Right lobe of liver (tissue), 4 donors: ENCODE measurements at regions not wholly inside any gene's neighbourhood (a gene's known extent, or its start where the extent isn't known, plus 50 kb on each side); places are given as distances from the start of the nearest gene placed in this dataset.

Experiments
- CTCF ChIP-seq, 4 donors: fragments of 200-600 bp in 3 of 4; fragments of 450-650 bp in 1 of 4; IDR thresholded peaks; one replicate each; pipeline versions ENCODE4 v1.5.1 to v1.8.0; 2016 to 2022; ENCODE audit warnings: antibody characterized with exemption in 4 of 4, mild to moderate bottlenecking in 2 of 4
- POLR2A ChIP-seq: fragments of 450-650 bp; IDR thresholded peaks from one replicate; pipeline ENCODE4 v1.6.1; 2017; ENCODE audit warnings: antibody characterized with exemption, mild to moderate bottlenecking
- donor health status: DM: no; HTN: no; CAD: no.
- donor health status: DM: no; HTN: no; CAD: no.
- donor health status: DM: no; HTN: yes; CAD: no.

- TF ChIP-seq CTCF (IDR thresholded peaks at IDR 0.05): no peak
- TF ChIP-seq POLR2A: no peak
Measured at GRCh38 chr1:164926107-164926506, 367.1 kb downstream of the PBX1 start.
